SK-N-SH treated with all-trans-retinoic acid at 6 μM for 48 hours (cell line): ENCODE measurements at regions not wholly inside any gene's neighbourhood (a gene's known extent, or its start where the extent isn't known, plus 50 kb on each side); places are given as distances from the start of the nearest gene placed in this dataset.

Source experiments
- OSR1 ChIP-seq: fragments of 250-450 bp; sonication (Bioruptor Pico); IDR thresholded peaks from 2 replicates; pipeline ENCODE4 v1.8.0; 2022; ENCODE audit warnings: moderate library complexity, mild to moderate bottlenecking, inconsistent platforms
- PATZ1 ChIP-seq: fragments of 250-450 bp; sonication (Bioruptor Pico); IDR thresholded peaks from 2 replicates; pipeline ENCODE4 v1.8.0; 2020; ENCODE audit warnings: mild to moderate bottlenecking, moderate library complexity, borderline replicate concordance
- RARB ChIP-seq: fragments of 250-450 bp; sonication (Bioruptor Pico); IDR thresholded peaks from 2 replicates; pipeline ENCODE4 v1.8.0; 2021; ENCODE audit warnings: mild to moderate bottlenecking, moderate library complexity
- ZNF8 ChIP-seq: fragments of 450-650 bp; formaldehyde crosslinking; IDR thresholded peaks from 2 replicates; pipeline ENCODE4 v1.5.0; 2020; ENCODE audit warnings: mild to moderate bottlenecking, moderate library complexity
- TF ChIP-seq, protein P1 (sequence below): fragments of 250-450 bp; sonication (Bioruptor Pico); IDR thresholded peaks from 2 replicates; pipeline ENCODE4 v1.5.1; 2020; ENCODE audit warnings: low read depth, mild to moderate bottlenecking, moderate library complexity

DNA sequence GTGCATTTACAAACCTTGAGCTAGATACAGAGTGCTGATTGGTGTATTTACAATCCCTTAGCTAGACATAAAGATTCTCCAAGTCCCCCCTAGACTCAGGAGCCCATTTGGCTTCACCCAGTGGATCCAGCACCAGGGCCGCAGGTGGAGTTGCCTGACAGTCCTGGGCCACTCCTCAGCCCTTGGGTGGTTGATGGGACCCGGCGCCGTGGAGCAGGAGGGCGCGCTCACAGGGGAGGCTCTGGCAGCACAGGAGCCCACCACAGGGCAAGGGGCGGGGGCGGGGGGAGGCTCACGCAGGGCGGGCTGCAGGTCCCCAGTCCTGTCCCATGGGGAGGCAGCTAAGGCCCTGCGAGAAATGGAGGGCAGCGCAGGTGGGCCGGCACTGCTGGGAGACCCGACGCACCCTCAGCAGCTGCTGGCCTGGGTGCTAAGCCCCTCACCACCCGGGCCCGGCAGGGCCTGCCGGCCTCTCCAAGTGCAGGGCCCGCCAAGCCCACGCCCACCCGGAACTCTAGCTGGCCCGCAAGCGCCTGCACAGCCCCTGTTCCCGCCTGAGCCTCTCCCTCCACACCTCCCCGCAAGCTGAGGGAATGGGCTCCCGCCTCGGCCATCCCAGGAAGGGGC is 613.5 kb downstream of the TLE4 start:
- TF ChIP-seq RARB (no peak), PATZ1 (CRISPR knock-in tag) (no peak), ZNF8 (CRISPR knock-in tag) (no peak), OSR1 (CRISPR knock-in tag) (no peak)
- TF ChIP-seq, protein P1, sequence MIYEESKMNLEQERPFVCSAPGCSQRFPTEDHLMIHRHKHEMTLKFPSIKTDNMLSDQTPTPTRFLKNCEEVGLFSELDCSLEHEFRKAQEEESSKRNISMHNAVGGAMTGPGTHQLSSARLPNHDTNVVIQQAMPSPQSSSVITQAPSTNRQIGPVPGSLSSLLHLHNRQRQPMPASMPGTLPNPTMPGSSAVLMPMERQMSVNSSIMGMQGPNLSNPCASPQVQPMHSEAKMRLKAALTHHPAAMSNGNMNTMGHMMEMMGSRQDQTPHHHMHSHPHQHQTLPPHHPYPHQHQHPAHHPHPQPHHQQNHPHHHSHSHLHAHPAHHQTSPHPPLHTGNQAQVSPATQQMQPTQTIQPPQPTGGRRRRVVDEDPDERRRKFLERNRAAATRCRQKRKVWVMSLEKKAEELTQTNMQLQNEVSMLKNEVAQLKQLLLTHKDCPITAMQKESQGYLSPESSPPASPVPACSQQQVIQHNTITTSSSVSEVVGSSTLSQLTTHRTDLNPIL (CRISPR knock-in tag) = no peak
